ENCODE measurements at regions not wholly inside any gene's neighbourhood (a gene's known extent, or its start where the extent isn't known, plus 50 kb on each side); places are given as distances from the start of the nearest gene placed in this dataset.
"Not testable (repeated sequence)": the region's sequence is repeated elsewhere in the genome, so short reads cannot be mapped to it uniquely, and the experiment has no call there.

- not testable (repeated sequence) for DNase-seq
These were observed 109.7 kb upstream of the ZNG1E start for GRCh38 chr9:65566018-65566417.

GRCh38 chr9:65519018-65519417 lies 156.7 kb upstream of the ZNG1E start:
- not testable (repeated sequence) for DNase-seq

- not testable (repeated sequence) for DNase-seq
These were observed 161.3 kb upstream of the ZNG1E start for GRCh38 chr9:65514465-65514864.

- DNase-seq: not testable (repeated sequence)
These were observed 167.8 kb upstream of the ZNG1E start for GRCh38 chr9:65507897-65508296.

GRCh38 chr9:65504686-65505085 lies 171.0 kb upstream of the ZNG1E start:
- not testable (repeated sequence) for DNase-seq

- DNase-seq: not testable (repeated sequence)
These were observed 172.0 kb upstream of the ZNG1E start for GRCh38 chr9:65503696-65504095.

GRCh38 chr9:65482890-65483289 lies 192.8 kb upstream of the ZNG1E start:
- not testable (repeated sequence) for DNase-seq

GRCh38 chr9:65481291-65481690 lies 194.4 kb upstream of the ZNG1E start:
- not testable (repeated sequence) for DNase-seq

GRCh38 chr9:65474891-65475290 lies 189.9 kb upstream of the FOXD4L5 start:
- not testable (repeated sequence) for DNase-seq

GRCh38 chr9:65473059-65473822 lies 188.2 kb upstream of the FOXD4L5 start:
- not testable (repeated sequence) for DNase-seq

GRCh38 chr9:65471106-65471505 lies 186.1 kb upstream of the FOXD4L5 start:
- not testable (repeated sequence) for DNase-seq

- not testable (repeated sequence) for DNase-seq
These were observed 182.1 kb upstream of the FOXD4L5 start for GRCh38 chr9:65466911-65467734.

GRCh38 chr9:65465246-65465895 lies 180.4 kb upstream of the FOXD4L5 start:
- DNase-seq: not testable (repeated sequence)

- DNase-seq: not testable (repeated sequence)
These were observed 177.5 kb upstream of the FOXD4L5 start for GRCh38 chr9:65462476-65462875.

GRCh38 chr9:65459756-65460320 lies 174.8 kb upstream of the FOXD4L5 start:
- no peak for DNase-seq

- DNase-seq: no peak
These were observed 174.0 kb upstream of the FOXD4L5 start for GRCh38 chr9:65458992-65459391.

GRCh38 chr9:65458465-65458864 lies 173.5 kb upstream of the FOXD4L5 start:
- no peak for DNase-seq

GRCh38 chr9:65456991-65457390 lies 172.0 kb upstream of the FOXD4L5 start:
- DNase-seq: not testable (repeated sequence)

- DNase-seq: not testable (repeated sequence)
These were observed 171.0 kb upstream of the FOXD4L5 start for GRCh38 chr9:65455751-65456647.

GRCh38 chr9:65455136-65455535 lies 170.1 kb upstream of the FOXD4L5 start:
- DNase-seq: not testable (repeated sequence)

- not testable (repeated sequence) for DNase-seq
These were observed 169.7 kb upstream of the FOXD4L5 start for GRCh38 chr9:65454666-65455065.

- DNase-seq: not testable (repeated sequence)
These were observed 169.0 kb upstream of the FOXD4L5 start for GRCh38 chr9:65454034-65454433.

All from CD4-positive, alpha-beta T cell treated with Interleukin-17A for 1 hour (primary cell).